ENCODE measurements at regions not wholly inside any gene's neighbourhood (a gene's known extent, or its start where the extent isn't known, plus 50 kb on each side); places are given as distances from the start of the nearest gene placed in this dataset.

- TF ChIP-seq CTCF (IDR thresholded peaks at IDR 0.05; ENCODE audit: low read depth, low read length, poor library complexity, severe bottlenecking) (no peak), EZH2phosphoT487 (IDR thresholded peaks at IDR 0.05; ENCODE audit: borderline replicate concordance, low read length) (no peak)
Observed at GRCh38 chr1:232570007-232570406, 59.9 kb downstream of the SIPA1L2 start.

Data from DOHH2 (cell line).